Retinal pigment epithelial cell (primary cell): ENCODE measurements at regions not wholly inside any gene's neighbourhood (a gene's known extent, or its start where the extent isn't known, plus 50 kb on each side); places are given as distances from the start of the nearest gene placed in this dataset.

ENCODE experiments used
- DNase-seq: peaks from one replicate; pipeline ENCODE4 v3.0.0-alpha.2; 2010; ENCODE audit warnings: low read depth
- H3K4me3 ChIP-seq: 2 replicates; pipeline ENCODE4 v1.5.1; 2011; ENCODE audit warnings: mild to moderate bottlenecking, low read length, control low read depth, moderate library complexity
- TF ChIP-seq, protein P1 (sequence below): conservative IDR thresholded peaks from 2 replicates; pipeline ENCODE4 v1.5.1; 2011; ENCODE audit warnings: low read depth, low read length, control low read depth, inconsistent platforms

DNA sequence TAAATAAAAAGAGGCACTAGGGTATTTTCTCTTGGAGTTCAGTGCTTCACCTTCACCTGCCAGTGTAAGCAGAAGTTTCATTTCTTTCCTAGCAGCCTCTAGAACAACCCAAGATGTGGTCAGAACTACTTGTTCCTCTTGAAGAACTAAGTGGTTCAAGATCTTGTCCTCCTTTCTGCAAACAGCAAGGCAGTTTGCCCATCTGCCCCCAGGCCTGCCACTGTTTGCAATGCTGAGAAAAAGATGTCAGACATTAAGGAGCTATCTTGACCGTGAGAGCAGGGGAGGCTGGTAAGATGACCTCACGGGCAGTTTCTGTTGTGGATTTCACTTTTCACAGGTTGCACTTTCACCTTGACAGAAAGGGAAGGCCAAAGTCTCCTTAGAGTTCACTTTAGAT lies 52.0 kb upstream of the KLF4 start:
- no peak for DNase-seq
- TF ChIP-seq, protein P1, sequence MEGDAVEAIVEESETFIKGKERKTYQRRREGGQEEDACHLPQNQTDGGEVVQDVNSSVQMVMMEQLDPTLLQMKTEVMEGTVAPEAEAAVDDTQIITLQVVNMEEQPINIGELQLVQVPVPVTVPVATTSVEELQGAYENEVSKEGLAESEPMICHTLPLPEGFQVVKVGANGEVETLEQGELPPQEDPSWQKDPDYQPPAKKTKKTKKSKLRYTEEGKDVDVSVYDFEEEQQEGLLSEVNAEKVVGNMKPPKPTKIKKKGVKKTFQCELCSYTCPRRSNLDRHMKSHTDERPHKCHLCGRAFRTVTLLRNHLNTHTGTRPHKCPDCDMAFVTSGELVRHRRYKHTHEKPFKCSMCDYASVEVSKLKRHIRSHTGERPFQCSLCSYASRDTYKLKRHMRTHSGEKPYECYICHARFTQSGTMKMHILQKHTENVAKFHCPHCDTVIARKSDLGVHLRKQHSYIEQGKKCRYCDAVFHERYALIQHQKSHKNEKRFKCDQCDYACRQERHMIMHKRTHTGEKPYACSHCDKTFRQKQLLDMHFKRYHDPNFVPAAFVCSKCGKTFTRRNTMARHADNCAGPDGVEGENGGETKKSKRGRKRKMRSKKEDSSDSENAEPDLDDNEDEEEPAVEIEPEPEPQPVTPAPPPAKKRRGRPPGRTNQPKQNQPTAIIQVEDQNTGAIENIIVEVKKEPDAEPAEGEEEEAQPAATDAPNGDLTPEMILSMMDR: no peak
- no peak overlapping the region for H3K4me3 ChIP-seq

DNA sequence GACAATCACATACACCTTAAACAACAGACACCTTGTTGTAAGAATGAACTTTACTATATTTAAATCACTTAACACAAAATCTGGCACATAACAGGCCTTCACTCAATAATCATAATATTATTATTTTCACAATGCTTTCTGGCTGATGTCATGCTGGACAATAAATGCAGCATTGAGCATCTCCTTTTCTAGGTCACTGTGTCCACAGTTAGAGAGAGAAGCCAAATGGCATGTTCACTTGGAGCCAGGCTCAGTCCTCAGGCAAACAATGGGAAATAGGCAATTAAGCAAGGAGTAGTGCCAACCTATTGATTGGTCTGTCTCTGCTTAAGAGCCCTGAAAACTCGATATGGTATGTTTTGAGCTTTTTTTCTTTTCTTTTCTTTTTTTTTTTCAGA lies 50.6 kb upstream of the KLF4 start:
- no peak overlapping the region for H3K4me3 ChIP-seq
- no peak for DNase-seq
- TF ChIP-seq, protein P1: no peak

DNA sequence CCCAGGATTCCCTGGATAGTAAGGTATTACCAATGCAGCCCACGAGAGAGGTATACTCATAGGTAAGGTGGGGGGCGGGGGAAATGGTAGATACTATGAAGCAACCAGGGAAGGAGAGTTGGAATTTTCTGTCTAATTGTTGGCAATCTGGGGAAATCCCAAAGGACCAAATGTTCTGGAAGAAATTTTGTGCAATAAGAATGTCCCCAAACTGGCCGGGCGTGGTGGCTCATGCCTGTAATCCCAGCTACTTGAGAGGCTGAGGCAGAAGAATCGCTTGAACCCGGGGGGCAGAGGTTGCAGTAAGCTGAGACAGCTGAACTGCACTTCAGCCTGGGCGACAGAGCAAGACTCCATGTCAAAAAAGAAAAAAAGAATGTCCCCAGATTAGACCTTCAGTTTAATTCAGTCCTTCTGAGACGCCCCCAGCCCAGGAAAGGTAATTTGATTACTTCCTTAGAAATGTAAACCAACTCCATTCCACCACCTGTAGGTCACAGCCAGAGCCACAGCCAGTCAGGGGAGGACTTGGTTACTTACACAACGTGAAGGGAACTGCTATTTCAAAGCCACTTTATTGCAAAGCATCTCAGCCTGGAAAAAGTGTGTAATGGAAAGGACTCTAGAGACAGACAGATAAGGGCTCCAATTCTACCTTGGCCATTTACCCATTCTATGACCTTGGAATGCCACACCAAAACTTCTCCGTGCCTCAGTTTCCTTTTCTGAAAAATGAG lies 50.0 kb upstream of the KLF4 start:
- TF ChIP-seq, protein P1: peak; percentile 6
- no peak overlapping the region for H3K4me3 ChIP-seq
- no peak for DNase-seq
